ENCODE measurements at regions not wholly inside any gene's neighbourhood (a gene's known extent, or its start where the extent isn't known, plus 50 kb on each side); places are given as distances from the start of the nearest gene placed in this dataset.

- H3K4me3 ChIP-seq (ENCODE audit: low read length) = no peak overlapping the region
- peak overlapping the region; percentile 61 for H3K9ac ChIP-seq (ENCODE audit: low read depth, low read length)
- H3K4me1 ChIP-seq (ENCODE audit: control insufficient read depth, insufficient read depth, low read length) = peaks cover 38% of the 10 kb centered on the region
- no peaks in the 10 kb centered on the region for H3K9me3 ChIP-seq (replicated peaks; ENCODE audit: low read length)
- H3K27me3 ChIP-seq (ENCODE audit: control insufficient read depth, insufficient read depth, low read length) = no peaks in the 10 kb centered on the region
- H3K36me3 ChIP-seq (ENCODE audit: insufficient read depth, low read length) = no peaks in the 10 kb centered on the region
- peak overlapping the region; percentile 32 for H3K4me2 ChIP-seq (ENCODE audit: low read length)
Measured at GRCh38 chr9:134551644-134552348, 89.8 kb upstream of the COL5A1 start.

GRCh38 chr9:134552349-134552990 lies 89.1 kb upstream of the COL5A1 start:
- no peaks in the 10 kb centered on the region for H3K36me3 ChIP-seq (ENCODE audit: insufficient read depth, low read length)
- H3K27me3 ChIP-seq (ENCODE audit: control insufficient read depth, insufficient read depth, low read length) = no peaks in the 10 kb centered on the region
- H3K9me3 ChIP-seq (replicated peaks; ENCODE audit: low read length) = no peaks in the 10 kb centered on the region
- H3K4me2 ChIP-seq (ENCODE audit: low read length) = peak overlapping the region; percentile 32
- H3K4me1 ChIP-seq (ENCODE audit: control insufficient read depth, insufficient read depth, low read length) = peaks cover 38% of the 10 kb centered on the region
- H3K4me3 ChIP-seq (ENCODE audit: low read length) = no peak overlapping the region
- H3K9ac ChIP-seq (ENCODE audit: low read depth, low read length) = peak overlapping the region; percentile 61

- H3K4me1 ChIP-seq (ENCODE audit: control insufficient read depth, insufficient read depth, low read length) = peaks cover 38% of the 10 kb centered on the region
- H3K27me3 ChIP-seq (ENCODE audit: control insufficient read depth, insufficient read depth, low read length) = no peaks in the 10 kb centered on the region
- no peak overlapping the region for H3K4me2 ChIP-seq (ENCODE audit: low read length)
- H3K9me3 ChIP-seq (replicated peaks; ENCODE audit: low read length) = no peaks in the 10 kb centered on the region
- H3K9ac ChIP-seq (ENCODE audit: low read depth, low read length) = peak overlapping the region; percentile 61
- no peaks in the 10 kb centered on the region for H3K36me3 ChIP-seq (ENCODE audit: insufficient read depth, low read length)
- no peak overlapping the region for H3K4me3 ChIP-seq (ENCODE audit: low read length)
Measured at GRCh38 chr9:134553061-134553891, 88.3 kb upstream of the COL5A1 start.

- H3K9me3 ChIP-seq (replicated peaks; ENCODE audit: low read length) = no peaks in the 10 kb centered on the region
- no peak overlapping the region for H3K9ac ChIP-seq (ENCODE audit: low read depth, low read length)
- H3K4me2 ChIP-seq (ENCODE audit: low read length) = no peak overlapping the region
- no peaks in the 10 kb centered on the region for H3K36me3 ChIP-seq (ENCODE audit: insufficient read depth, low read length)
- H3K4me3 ChIP-seq (ENCODE audit: low read length) = no peak overlapping the region
- H3K4me1 ChIP-seq (ENCODE audit: control insufficient read depth, insufficient read depth, low read length) = peaks cover 38% of the 10 kb centered on the region
- peaks cover 2% of the 10 kb centered on the region for H3K27me3 ChIP-seq (ENCODE audit: control insufficient read depth, insufficient read depth, low read length)
Measured at GRCh38 chr9:134553996-134554372, 87.6 kb upstream of the COL5A1 start.

DNA sequence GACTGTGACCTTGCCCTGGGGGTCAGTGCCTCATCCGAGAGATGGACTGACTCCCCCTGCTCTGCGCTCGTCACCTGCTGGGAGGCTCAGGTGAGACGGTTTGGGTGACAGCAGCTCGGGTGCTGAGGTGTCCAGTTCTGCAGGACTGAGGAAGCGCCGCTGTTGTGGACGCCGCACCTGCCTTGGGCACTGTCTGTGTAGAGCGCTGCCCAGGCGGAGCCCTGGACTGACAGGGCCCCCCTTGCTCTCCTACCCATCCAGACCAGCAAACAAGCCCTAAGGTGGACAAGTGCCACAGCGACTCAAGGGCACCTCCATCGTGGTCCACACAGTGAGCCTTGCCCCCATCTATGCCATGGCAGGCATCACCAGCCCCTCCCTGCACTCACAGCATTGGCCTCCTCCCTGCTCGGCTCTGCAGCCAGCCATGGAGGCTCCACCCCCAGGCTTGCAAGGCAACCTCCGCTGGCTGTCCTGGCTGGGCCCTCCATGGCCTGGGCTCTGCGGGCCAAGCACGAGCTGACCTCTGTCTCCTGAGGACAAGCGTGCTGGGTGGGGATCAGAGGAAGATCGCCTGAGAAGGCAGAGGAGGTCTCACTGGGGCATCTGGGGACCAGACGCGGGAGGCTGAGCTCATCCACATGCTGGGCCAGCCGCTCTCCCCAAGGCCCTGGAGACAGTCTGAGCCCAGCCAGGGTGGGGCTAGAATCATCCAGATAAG lies 87.1 kb upstream of the COL5A1 start:
- H3K9me3 ChIP-seq (replicated peaks; ENCODE audit: low read length) = no peaks in the 10 kb centered on the region
- H3K36me3 ChIP-seq (ENCODE audit: insufficient read depth, low read length) = no peaks in the 10 kb centered on the region
- H3K9ac ChIP-seq (ENCODE audit: low read depth, low read length) = no peak overlapping the region
- peaks cover 4% of the 10 kb centered on the region for H3K27me3 ChIP-seq (ENCODE audit: control insufficient read depth, insufficient read depth, low read length)
- no peak overlapping the region for H3K4me3 ChIP-seq (ENCODE audit: low read length)
- peaks cover 38% of the 10 kb centered on the region for H3K4me1 ChIP-seq (ENCODE audit: control insufficient read depth, insufficient read depth, low read length)
- H3K4me2 ChIP-seq (ENCODE audit: low read length) = no peak overlapping the region

DNA sequence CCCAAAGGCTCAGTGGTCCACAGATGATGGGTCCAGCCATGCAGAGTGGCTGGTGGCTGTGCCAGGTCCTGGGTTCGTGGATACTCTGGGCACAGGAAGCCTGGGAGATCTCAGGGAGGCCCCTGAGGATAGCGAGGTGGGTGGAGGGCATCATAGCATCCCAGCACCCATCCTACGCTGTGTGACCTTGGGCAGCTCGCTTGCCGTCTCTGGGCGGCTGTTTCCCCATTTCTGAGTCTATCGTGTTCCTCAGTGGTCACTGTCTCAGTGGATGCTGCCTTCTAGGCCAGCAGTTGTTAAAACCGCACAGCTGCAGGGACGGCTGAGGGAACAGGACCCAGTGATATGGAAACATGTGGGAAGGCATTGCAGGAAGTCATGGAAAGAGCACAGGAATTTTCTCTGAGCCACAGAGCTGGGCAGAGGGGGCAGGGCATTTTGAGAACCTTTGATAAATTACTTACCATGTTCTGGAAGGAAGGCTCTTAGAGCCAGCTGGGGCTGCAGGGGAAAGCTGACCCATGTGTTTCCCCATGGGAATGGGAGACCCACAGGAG lies 86.4 kb upstream of the COL5A1 start:
- Histone ChIP-seq H3K4me2 (ENCODE audit: low read length) (no peak overlapping the region), H3K36me3 (ENCODE audit: insufficient read depth, low read length) (no peaks in the 10 kb centered on the region), H3K9me3 (replicated peaks; ENCODE audit: low read length) (no peaks in the 10 kb centered on the region), H3K9ac (ENCODE audit: low read depth, low read length) (no peak overlapping the region), H3K27me3 (ENCODE audit: control insufficient read depth, insufficient read depth, low read length) (peaks cover 4% of the 10 kb centered on the region), H3K4me3 (ENCODE audit: low read length) (no peak overlapping the region), H3K4me1 (ENCODE audit: control insufficient read depth, insufficient read depth, low read length) (peaks cover 38% of the 10 kb centered on the region)

- Histone ChIP-seq H3K27me3 (ENCODE audit: control insufficient read depth, insufficient read depth, low read length) (peaks cover 6% of the 10 kb centered on the region), H3K4me1 (ENCODE audit: control insufficient read depth, insufficient read depth, low read length) (peaks cover 33% of the 10 kb centered on the region), H3K9ac (ENCODE audit: low read depth, low read length) (no peak overlapping the region), H3K9me3 (replicated peaks; ENCODE audit: low read length) (no peaks in the 10 kb centered on the region), H3K36me3 (ENCODE audit: insufficient read depth, low read length) (no peaks in the 10 kb centered on the region), H3K4me3 (ENCODE audit: low read length) (no peak overlapping the region), H3K4me2 (ENCODE audit: low read length) (no peak overlapping the region)
Measured at GRCh38 chr9:134556531-134557068, 85.0 kb upstream of the COL5A1 start.

- Histone ChIP-seq H3K9me3 (replicated peaks; ENCODE audit: low read length) (no peaks in the 10 kb centered on the region), H3K4me3 (ENCODE audit: low read length) (no peak overlapping the region), H3K9ac (ENCODE audit: low read depth, low read length) (no peak overlapping the region), H3K4me2 (ENCODE audit: low read length) (no peak overlapping the region), H3K36me3 (ENCODE audit: insufficient read depth, low read length) (no peaks in the 10 kb centered on the region), H3K27me3 (ENCODE audit: control insufficient read depth, insufficient read depth, low read length) (peaks cover 8% of the 10 kb centered on the region), H3K4me1 (ENCODE audit: control insufficient read depth, insufficient read depth, low read length) (peaks cover 28% of the 10 kb centered on the region)
Measured at GRCh38 chr9:134557331-134557730, 84.3 kb upstream of the COL5A1 start.

DNA sequence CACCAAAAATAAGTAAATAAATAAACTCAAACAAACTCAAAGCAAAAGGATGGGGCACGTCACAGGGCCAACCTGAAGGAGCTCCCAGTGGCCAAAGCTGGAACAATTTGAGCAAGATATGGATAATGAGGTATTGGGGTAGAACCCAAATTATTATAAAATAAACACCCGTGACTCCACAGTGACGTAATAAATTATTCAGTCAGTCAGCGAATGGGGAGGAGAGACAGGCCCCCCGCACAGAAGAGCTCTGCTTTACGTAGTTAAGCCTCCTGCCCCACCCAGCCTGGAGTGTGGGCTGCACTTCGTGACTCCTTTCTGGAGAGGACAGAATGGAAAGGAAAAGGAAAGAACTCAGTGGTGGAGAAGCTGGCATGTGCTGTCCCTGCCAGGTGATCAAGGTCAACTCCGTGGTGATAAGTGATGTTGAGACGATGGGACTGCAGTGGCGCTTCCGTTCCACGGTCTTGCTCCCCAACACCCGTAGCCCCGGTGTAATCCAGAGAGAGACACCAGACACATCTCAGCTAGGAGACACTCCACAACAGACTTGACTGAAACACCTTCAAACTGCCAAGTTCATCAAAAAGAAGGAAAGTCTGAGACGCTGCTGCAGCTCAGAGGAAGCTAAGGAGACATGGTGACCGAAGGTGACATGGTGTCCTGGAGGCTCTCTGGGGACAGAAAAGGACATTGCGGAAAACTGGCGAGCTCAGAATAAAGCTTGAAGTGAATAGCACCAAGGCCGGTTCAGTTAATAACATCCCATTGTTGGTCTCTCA lies 83.3 kb upstream of the COL5A1 start:
- H3K4me1 ChIP-seq (ENCODE audit: control insufficient read depth, insufficient read depth, low read length) = peaks cover 18% of the 10 kb centered on the region
- no peak overlapping the region for H3K9ac ChIP-seq (ENCODE audit: low read depth, low read length)
- H3K9me3 ChIP-seq (replicated peaks; ENCODE audit: low read length) = no peaks in the 10 kb centered on the region
- H3K4me3 ChIP-seq (ENCODE audit: low read length) = no peak overlapping the region
- no peak overlapping the region for H3K4me2 ChIP-seq (ENCODE audit: low read length)
- H3K27me3 ChIP-seq (ENCODE audit: control insufficient read depth, insufficient read depth, low read length) = peaks cover 8% of the 10 kb centered on the region
- no peaks in the 10 kb centered on the region for H3K36me3 ChIP-seq (ENCODE audit: insufficient read depth, low read length)

- Histone ChIP-seq H3K4me2 (ENCODE audit: low read length) (no peak overlapping the region), H3K4me1 (ENCODE audit: control insufficient read depth, insufficient read depth, low read length) (peaks cover 14% of the 10 kb centered on the region), H3K36me3 (ENCODE audit: insufficient read depth, low read length) (no peaks in the 10 kb centered on the region), H3K27me3 (ENCODE audit: control insufficient read depth, insufficient read depth, low read length) (peaks cover 8% of the 10 kb centered on the region), H3K9ac (ENCODE audit: low read depth, low read length) (no peak overlapping the region), H3K9me3 (replicated peaks; ENCODE audit: low read length) (no peaks in the 10 kb centered on the region), H3K4me3 (ENCODE audit: low read length) (no peak overlapping the region)
Measured at GRCh38 chr9:134559013-134559412, 82.6 kb upstream of the COL5A1 start.

Measured in skeletal muscle satellite cell (primary cell).